Prostate gland (tissue), 2 donors: ENCODE measurements at regions not wholly inside any gene's neighbourhood (a gene's known extent, or its start where the extent isn't known, plus 50 kb on each side); places are given as distances from the start of the nearest gene placed in this dataset.

Experiments
- DNase-seq: peaks from one replicate; pipeline ENCODE4 v3.0.0-alpha.2; 2019; ENCODE audit warnings: low spot score
- H3K27ac ChIP-seq, 2 donors: fragments of 200-600 bp; sonication (generic); 2 replicates each; pipeline ENCODE4 v1.5.1; 2017 to 2019
- H3K27me3 ChIP-seq: fragments of 200-600 bp; sonication (generic); replicated peaks from 2 replicates; pipeline ENCODE4 v1.5.1; 2019; ENCODE audit not compliant: insufficient read depth
- H3K36me3 ChIP-seq, 2 donors: fragments of 200-600 bp; sonication (generic); 1 replicate in 1 of 2; 2 replicates in 1 of 2; pipeline versions ENCODE4 v1.5.1 to v1.8.1; 2017 to 2019
- H3K4me1 ChIP-seq: fragments of 200-600 bp; sonication (generic); replicated peaks from 2 replicates; pipeline ENCODE4 v1.5.1; 2019
- H3K4me3 ChIP-seq, 2 donors: fragments of 200-600 bp; sonication (generic); 2 replicates each; pipeline ENCODE4 v1.5.1; 2017 to 2019
- H3K9me3 ChIP-seq: fragments of 200-600 bp; sonication (generic); 2 replicates; pipeline ENCODE4 v1.5.1; 2017
- CTCF ChIP-seq, 4 experiments: fragments of 200-600 bp in 2 of 4; fragments of 450-650 bp in 2 of 4; sonication (generic) in 2 of 4; IDR thresholded peaks; 1 replicate in 3 of 4; 2 replicates in 1 of 4; pipeline ENCODE4 v1.5.1; 2016 to 2019; ENCODE audit warnings: antibody characterized with exemption in 4 of 4, mild to moderate bottlenecking in 2 of 4, moderate library complexity in 2 of 4
- POLR2A ChIP-seq: fragments of 450-650 bp; IDR thresholded peaks from one replicate; pipeline ENCODE4 v1.6.1; 2016; ENCODE audit warnings: antibody characterized with exemption, mild to moderate bottlenecking
- POLR2AphosphoS5 ChIP-seq: sonication (generic); formaldehyde crosslinking; IDR thresholded peaks from one replicate; pipeline ENCODE4 v1.6.1; 2017; ENCODE audit warnings: antibody characterized with exemption
- WGBS: methylation state at CpG from one replicate; pipeline ENCODE4 v1.1.5; 2018; 5-methylcytosine and 5-hydroxymethylcytosine counted together
- intact Hi-C: fragments of 100-400 bp; cut with DNase I; formaldehyde crosslinking; loops from one replicate; pipeline ENCODE4 v1.14.2; 2022

GRCh38 chr1:83064589-83065242, 934.2 kb downstream of the TTLL7 start:
- TF ChIP-seq POLR2AphosphoS5 (no peak), POLR2A (no peak), CTCF (IDR thresholded peaks at IDR 0.05) (no peak)
- WGBS, result 93% methylated on average over 4 of the region's 4 CpGs
- Histone ChIP-seq H3K36me3 (no peaks in the 10 kb centered on the region), H3K4me3 (no peak overlapping the region), H3K9me3 (no peaks in the 10 kb centered on the region), H3K27ac (no peak overlapping the region), H3K27me3 (no peaks in the 10 kb centered on the region), H3K4me1 (no peaks in the 10 kb centered on the region)
- no peak for DNase-seq
- intact Hi-C loops, result no loop called here

- Histone ChIP-seq H3K36me3 (no peaks in the 10 kb centered on the region), H3K4me3 (no peak overlapping the region), H3K27me3 (no peaks in the 10 kb centered on the region), H3K4me1 (no peaks in the 10 kb centered on the region), H3K27ac (no peak overlapping the region), H3K9me3 (no peaks in the 10 kb centered on the region)
- TF ChIP-seq POLR2AphosphoS5 (no peak), CTCF (IDR thresholded peaks at IDR 0.05) (no peak), POLR2A (no peak)
- intact Hi-C loops, result no loop called here
- DNase-seq, result no peak
- WGBS, result 96% methylated on average over 5 of the region's 5 CpGs
Measured at GRCh38 chr1:83060651-83061390, 938.1 kb downstream of the TTLL7 start.

GRCh38 chr1:83060221-83060620, 938.7 kb downstream of the TTLL7 start:
- no peak for TF ChIP-seq POLR2A
- no peak for TF ChIP-seq POLR2AphosphoS5
- TF ChIP-seq CTCF (IDR thresholded peaks at IDR 0.05), result no peak
- no peaks in the 10 kb centered on the region for H3K9me3 ChIP-seq
- no peak overlapping the region for H3K27ac ChIP-seq
- H3K4me1 ChIP-seq, result no peaks in the 10 kb centered on the region
- no peak for DNase-seq
- H3K27me3 ChIP-seq, result no peaks in the 10 kb centered on the region
- H3K36me3 ChIP-seq, result no peaks in the 10 kb centered on the region
- intact Hi-C loops, result no loop called here
- no peak overlapping the region for H3K4me3 ChIP-seq
- WGBS, result 55% methylated on average over 4 of the region's 4 CpGs

- Histone ChIP-seq H3K27ac (no peak overlapping the region), H3K4me3 (no peak overlapping the region), H3K27me3 (no peaks in the 10 kb centered on the region), H3K4me1 (no peaks in the 10 kb centered on the region), H3K36me3 (no peaks in the 10 kb centered on the region), H3K9me3 (no peaks in the 10 kb centered on the region)
- TF ChIP-seq CTCF (IDR thresholded peaks at IDR 0.05) (no peak), POLR2AphosphoS5 (no peak), POLR2A (no peak)
- intact Hi-C loops, result no loop called here
- DNase-seq, result no peak
Measured at GRCh38 chr1:83058327-83058726, 940.6 kb downstream of the TTLL7 start.
